DOHH2 (cell line): ENCODE measurements at regions not wholly inside any gene's neighbourhood (a gene's known extent, or its start where the extent isn't known, plus 50 kb on each side); places are given as distances from the start of the nearest gene placed in this dataset.

Source experiments
- H3F3A ChIP-seq: fragments of 200-600 bp; sonication (generic), shearing (Covaris generic); 2 replicates; pipeline ENCODE4 v1.6.0; 2016; ENCODE audit warnings: antibody characterized with exemption, mild to moderate bottlenecking; ENCODE audit not compliant: control insufficient read depth, insufficient read depth
- H3K27ac ChIP-seq: fragments of 200-600 bp; sonication (generic); 2 replicates; pipeline ENCODE4 v1.5.1; 2014; ENCODE audit warnings: low read depth, mild to moderate bottlenecking, low read length, moderate library complexity
- H3K27me3 ChIP-seq: fragments of 200-600 bp; sonication (generic); 2 replicates; pipeline ENCODE4 v1.6.1; 2014; ENCODE audit warnings: mild to moderate bottlenecking, low read length, mixed read lengths; ENCODE audit not compliant: control insufficient read depth
- H3K36me3 ChIP-seq: fragments of 200-600 bp; sonication (generic); 2 replicates; pipeline ENCODE4 v1.6.1; 2014; ENCODE audit warnings: mild to moderate bottlenecking, low read length, moderate library complexity, mixed read lengths; ENCODE audit not compliant: control insufficient read depth
- H3K4me1 ChIP-seq: fragments of 200-600 bp; sonication (generic); 2 replicates; pipeline ENCODE4 v1.6.1; 2014; ENCODE audit warnings: mild to moderate bottlenecking, low read length, mixed read lengths; ENCODE audit not compliant: control insufficient read depth
- H3K4me2 ChIP-seq: fragments of 200-600 bp; sonication (generic); 2 replicates; pipeline ENCODE4 v1.6.0; 2014; ENCODE audit warnings: mild to moderate bottlenecking, low read length, moderate library complexity
- H3K4me3 ChIP-seq: fragments of 200-600 bp; sonication (generic); 2 replicates; pipeline ENCODE4 v1.5.1; 2014; ENCODE audit warnings: mild to moderate bottlenecking, low read length, mixed read lengths
- H3K79me2 ChIP-seq: fragments of 200-600 bp; sonication (generic); 2 replicates; pipeline ENCODE4 v1.6.1; 2014; ENCODE audit warnings: mild to moderate bottlenecking, low read length, mixed read lengths; ENCODE audit not compliant: control insufficient read depth
- H3K9me2 ChIP-seq: fragments of 200-600 bp; sonication (generic); replicated peaks from 2 replicates; pipeline ENCODE4 v1.6.1; 2014; ENCODE audit warnings: mild to moderate bottlenecking, low read length, mixed read lengths; ENCODE audit not compliant: control insufficient read depth
- H3K9me3 ChIP-seq: fragments of 200-600 bp; sonication (generic); 2 replicates; pipeline ENCODE4 v1.6.1; 2014; ENCODE audit warnings: antibody characterized with exemption, low read length, mixed read lengths; ENCODE audit not compliant: control insufficient read depth, insufficient read depth
- H4K20me1 ChIP-seq: fragments of 200-600 bp; sonication (generic); 2 replicates; pipeline ENCODE4 v1.6.0; 2014; ENCODE audit warnings: low read depth, mild to moderate bottlenecking, antibody characterized with exemption, low read length, moderate library complexity; ENCODE audit not compliant: control insufficient read depth, insufficient read depth
- EZH2phosphoT487 ChIP-seq: fragments of 200-600 bp; sonication (generic); IDR thresholded peaks from 2 replicates; pipeline ENCODE4 v1.6.1; 2017; ENCODE audit warnings: borderline replicate concordance, mild to moderate bottlenecking, antibody characterized with exemption, low read length, moderate library complexity, mixed read lengths
- TF ChIP-seq, protein P1 (sequence below): fragments of 200-600 bp; sonication (generic); IDR thresholded peaks from one replicate; pipeline ENCODE4 v1.5.1; 2014; ENCODE audit warnings: antibody characterized with exemption, mild to moderate bottlenecking, low read depth, low read length; ENCODE audit not compliant: poor library complexity, severe bottlenecking

DNA sequence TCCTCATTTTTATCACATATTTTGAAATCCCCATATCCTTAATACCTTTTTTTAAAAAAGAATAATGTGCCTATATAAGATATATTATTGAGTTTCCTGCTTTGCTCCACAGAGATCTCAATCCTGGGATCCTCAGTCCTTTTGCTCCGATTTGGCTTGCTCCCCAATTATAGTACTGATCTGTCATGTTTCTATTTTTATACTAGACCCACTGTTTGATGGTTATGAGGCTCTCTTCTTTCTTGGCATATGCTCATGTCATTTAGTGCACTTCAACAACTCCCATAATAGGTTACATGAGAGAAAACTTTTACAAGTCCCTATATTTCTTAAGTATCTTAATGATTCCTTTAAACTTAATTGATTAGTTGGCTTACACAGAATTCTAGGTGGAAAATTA, 958.5 kb upstream of the EPHA7 start:
- no peaks in the 10 kb centered on the region for H3K4me1 ChIP-seq
- no peak overlapping the region for H3K27ac ChIP-seq
- no peaks in the 10 kb centered on the region for H3K36me3 ChIP-seq
- no peaks in the 10 kb centered on the region for H3K9me3 ChIP-seq
- H3K27me3 ChIP-seq, result no peaks in the 10 kb centered on the region
- no peak overlapping the region for H3K4me3 ChIP-seq
- no peaks in the 10 kb centered on the region for H4K20me1 ChIP-seq
- no peaks in the 10 kb centered on the region for H3K79me2 ChIP-seq
- H3K4me2 ChIP-seq, result no peak overlapping the region
- no peaks in the 10 kb centered on the region for H3F3A ChIP-seq
- no peaks in the 10 kb centered on the region for H3K9me2 ChIP-seq
- TF ChIP-seq, protein P1, sequence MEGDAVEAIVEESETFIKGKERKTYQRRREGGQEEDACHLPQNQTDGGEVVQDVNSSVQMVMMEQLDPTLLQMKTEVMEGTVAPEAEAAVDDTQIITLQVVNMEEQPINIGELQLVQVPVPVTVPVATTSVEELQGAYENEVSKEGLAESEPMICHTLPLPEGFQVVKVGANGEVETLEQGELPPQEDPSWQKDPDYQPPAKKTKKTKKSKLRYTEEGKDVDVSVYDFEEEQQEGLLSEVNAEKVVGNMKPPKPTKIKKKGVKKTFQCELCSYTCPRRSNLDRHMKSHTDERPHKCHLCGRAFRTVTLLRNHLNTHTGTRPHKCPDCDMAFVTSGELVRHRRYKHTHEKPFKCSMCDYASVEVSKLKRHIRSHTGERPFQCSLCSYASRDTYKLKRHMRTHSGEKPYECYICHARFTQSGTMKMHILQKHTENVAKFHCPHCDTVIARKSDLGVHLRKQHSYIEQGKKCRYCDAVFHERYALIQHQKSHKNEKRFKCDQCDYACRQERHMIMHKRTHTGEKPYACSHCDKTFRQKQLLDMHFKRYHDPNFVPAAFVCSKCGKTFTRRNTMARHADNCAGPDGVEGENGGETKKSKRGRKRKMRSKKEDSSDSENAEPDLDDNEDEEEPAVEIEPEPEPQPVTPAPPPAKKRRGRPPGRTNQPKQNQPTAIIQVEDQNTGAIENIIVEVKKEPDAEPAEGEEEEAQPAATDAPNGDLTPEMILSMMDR, result no peak
- TF ChIP-seq EZH2phosphoT487, result no peak

DNA sequence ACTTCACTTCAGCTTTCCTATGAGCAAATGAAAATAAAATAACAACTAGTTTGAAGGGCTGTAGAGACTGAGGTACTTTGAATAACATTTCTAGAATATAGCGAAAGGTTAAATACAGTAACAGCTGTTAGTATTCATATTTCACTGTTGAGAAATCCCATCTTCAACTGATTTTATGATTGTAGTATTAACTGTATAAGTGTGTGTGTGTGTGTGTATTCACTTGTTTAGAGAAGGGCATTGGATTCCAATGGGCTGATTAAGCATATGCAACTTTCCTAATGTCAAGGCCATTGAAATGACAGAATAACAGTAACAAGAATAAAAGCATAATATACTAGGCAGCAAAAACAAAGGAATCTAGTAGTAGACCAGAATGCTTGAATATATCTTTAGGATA, 957.5 kb upstream of the EPHA7 start:
- Histone ChIP-seq H3K4me1 (no peaks in the 10 kb centered on the region), H3K27ac (no peak overlapping the region), H3K79me2 (no peaks in the 10 kb centered on the region), H3K9me2 (no peaks in the 10 kb centered on the region), H3K4me2 (no peak overlapping the region), H3F3A (no peaks in the 10 kb centered on the region), H3K27me3 (no peaks in the 10 kb centered on the region), H4K20me1 (no peaks in the 10 kb centered on the region), H3K9me3 (no peaks in the 10 kb centered on the region), H3K36me3 (no peaks in the 10 kb centered on the region), H3K4me3 (no peak overlapping the region)
- no peak for TF ChIP-seq EZH2phosphoT487
- TF ChIP-seq, protein P1, result no peak

DNA sequence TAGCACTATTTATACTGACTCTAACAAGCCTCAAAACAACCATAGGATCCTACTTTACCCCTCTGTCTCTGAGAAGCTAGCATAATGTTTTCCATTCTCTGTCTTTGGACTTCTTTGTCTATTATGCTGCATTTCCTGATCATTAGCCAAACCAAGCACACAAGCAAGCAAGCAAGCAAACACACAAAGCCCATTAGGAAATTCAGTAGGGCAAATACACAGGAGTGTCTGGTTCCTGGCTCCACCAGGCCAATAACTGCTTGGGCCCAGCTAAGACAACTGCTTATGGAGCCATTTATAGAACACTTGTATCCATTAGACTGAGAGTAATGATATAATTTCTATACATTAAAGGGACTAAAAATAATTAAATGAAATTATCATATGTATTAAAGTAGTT, 952.9 kb upstream of the EPHA7 start:
- H3F3A ChIP-seq, result no peaks in the 10 kb centered on the region
- no peaks in the 10 kb centered on the region for H3K4me1 ChIP-seq
- H3K9me3 ChIP-seq, result no peaks in the 10 kb centered on the region
- H3K79me2 ChIP-seq, result no peaks in the 10 kb centered on the region
- no peak overlapping the region for H3K4me3 ChIP-seq
- no peak for TF ChIP-seq EZH2phosphoT487
- H3K4me2 ChIP-seq, result no peak overlapping the region
- H3K27me3 ChIP-seq, result no peaks in the 10 kb centered on the region
- no peaks in the 10 kb centered on the region for H3K36me3 ChIP-seq
- no peak overlapping the region for H3K27ac ChIP-seq
- no peaks in the 10 kb centered on the region for H3K9me2 ChIP-seq
- H4K20me1 ChIP-seq, result no peaks in the 10 kb centered on the region

DNA sequence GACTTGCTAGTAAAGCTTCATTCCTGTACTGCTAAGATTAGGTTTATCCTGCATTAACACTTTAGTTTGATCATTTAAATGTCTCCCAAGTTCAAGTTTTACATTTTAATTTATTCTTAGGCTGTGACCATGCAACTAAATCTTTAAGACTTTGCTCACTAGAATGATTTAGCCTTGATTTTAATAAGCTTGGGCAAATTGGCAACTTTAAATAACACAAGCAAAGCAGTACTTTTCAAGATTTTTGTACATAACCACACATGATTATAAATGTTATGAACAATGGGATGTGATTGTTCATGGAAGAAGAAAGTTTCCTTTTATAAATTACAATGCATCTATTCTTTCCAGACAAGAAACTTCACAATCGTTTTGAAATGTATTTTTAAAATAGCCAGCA, 948.0 kb upstream of the EPHA7 start:
- no peaks in the 10 kb centered on the region for H3K27me3 ChIP-seq
- TF ChIP-seq EZH2phosphoT487, result no peak
- TF ChIP-seq, protein P1, result no peak

More for the DNA sequence above, 948.0 kb upstream of the EPHA7 start:
- Histone ChIP-seq H3K27ac (no peak overlapping the region), H3K79me2 (no peaks in the 10 kb centered on the region), H3K9me3 (no peaks in the 10 kb centered on the region), H3K36me3 (no peaks in the 10 kb centered on the region), H3K9me2 (no peaks in the 10 kb centered on the region), H3K4me2 (no peak overlapping the region), H3F3A (no peaks in the 10 kb centered on the region), H3K4me3 (no peak overlapping the region), H4K20me1 (no peaks in the 10 kb centered on the region), H3K4me1 (no peaks in the 10 kb centered on the region)
